ENCODE measurements at regions not wholly inside any gene's neighbourhood (a gene's known extent, or its start where the extent isn't known, plus 50 kb on each side); places are given as distances from the start of the nearest gene placed in this dataset.

DNA sequence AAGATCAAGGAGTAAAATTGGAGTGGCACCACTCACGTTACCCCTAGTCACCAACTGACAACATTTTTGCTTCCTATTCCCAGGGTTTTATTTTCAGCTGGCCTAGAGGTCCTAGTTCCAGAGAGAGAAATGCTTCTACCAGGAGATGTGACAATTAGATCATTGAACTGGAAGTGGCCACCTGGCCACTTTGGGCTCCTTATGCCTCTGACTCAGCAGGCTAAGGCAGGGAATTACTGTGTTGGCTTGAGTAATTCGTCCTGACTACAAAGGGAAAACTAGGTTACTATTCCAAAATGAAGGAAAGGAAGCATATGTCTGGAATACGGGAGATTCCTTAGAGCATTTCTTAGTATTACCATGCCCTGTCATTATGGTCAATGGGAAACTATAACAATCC is 831.6 kb upstream of the NDST4 start:
- no peak for TF ChIP-seq POLR2A (IDR thresholded peaks at IDR 0.05)
- TF ChIP-seq, protein P1, sequence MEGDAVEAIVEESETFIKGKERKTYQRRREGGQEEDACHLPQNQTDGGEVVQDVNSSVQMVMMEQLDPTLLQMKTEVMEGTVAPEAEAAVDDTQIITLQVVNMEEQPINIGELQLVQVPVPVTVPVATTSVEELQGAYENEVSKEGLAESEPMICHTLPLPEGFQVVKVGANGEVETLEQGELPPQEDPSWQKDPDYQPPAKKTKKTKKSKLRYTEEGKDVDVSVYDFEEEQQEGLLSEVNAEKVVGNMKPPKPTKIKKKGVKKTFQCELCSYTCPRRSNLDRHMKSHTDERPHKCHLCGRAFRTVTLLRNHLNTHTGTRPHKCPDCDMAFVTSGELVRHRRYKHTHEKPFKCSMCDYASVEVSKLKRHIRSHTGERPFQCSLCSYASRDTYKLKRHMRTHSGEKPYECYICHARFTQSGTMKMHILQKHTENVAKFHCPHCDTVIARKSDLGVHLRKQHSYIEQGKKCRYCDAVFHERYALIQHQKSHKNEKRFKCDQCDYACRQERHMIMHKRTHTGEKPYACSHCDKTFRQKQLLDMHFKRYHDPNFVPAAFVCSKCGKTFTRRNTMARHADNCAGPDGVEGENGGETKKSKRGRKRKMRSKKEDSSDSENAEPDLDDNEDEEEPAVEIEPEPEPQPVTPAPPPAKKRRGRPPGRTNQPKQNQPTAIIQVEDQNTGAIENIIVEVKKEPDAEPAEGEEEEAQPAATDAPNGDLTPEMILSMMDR (IDR thresholded peaks at IDR 0.05): no peak

Measured in lower leg skin (tissue), 3 donors.